ENCODE measurements at regions not wholly inside any gene's neighbourhood (a gene's known extent, or its start where the extent isn't known, plus 50 kb on each side); places are given as distances from the start of the nearest gene placed in this dataset.

- TF ChIP-seq ZNF274 (IDR thresholded peaks at IDR 0.05; ENCODE audit: low read depth, low read length) (no peak), SUZ12 (IDR thresholded peaks at IDR 0.05; ENCODE audit: extremely low read depth, insufficient read depth, insufficient read length) (no peak), YY1 (IDR thresholded peaks at IDR 0.05; ENCODE audit: insufficient read depth, insufficient read length) (no peak)
Measured at GRCh38 chr2:196468394-196468793, 171.1 kb upstream of the CCDC150 start.
